HG03280 (cell line): ENCODE measurements at regions not wholly inside any gene's neighbourhood (a gene's known extent, or its start where the extent isn't known, plus 50 kb on each side); places are given as distances from the start of the nearest gene placed in this dataset.
"Not testable (repeated sequence)": the region's sequence is repeated elsewhere in the genome, so short reads cannot be mapped to it uniquely, and the experiment has no call there.

Experiments
- ATAC-seq: cut with Tn5 transposase; IDR thresholded peaks from one replicate; pipeline ENCODE4 v1.9.1; 2021; ENCODE audit warnings: mild to moderate bottlenecking, moderate library complexity; ENCODE audit not compliant: unreplicated experiment

DNA sequence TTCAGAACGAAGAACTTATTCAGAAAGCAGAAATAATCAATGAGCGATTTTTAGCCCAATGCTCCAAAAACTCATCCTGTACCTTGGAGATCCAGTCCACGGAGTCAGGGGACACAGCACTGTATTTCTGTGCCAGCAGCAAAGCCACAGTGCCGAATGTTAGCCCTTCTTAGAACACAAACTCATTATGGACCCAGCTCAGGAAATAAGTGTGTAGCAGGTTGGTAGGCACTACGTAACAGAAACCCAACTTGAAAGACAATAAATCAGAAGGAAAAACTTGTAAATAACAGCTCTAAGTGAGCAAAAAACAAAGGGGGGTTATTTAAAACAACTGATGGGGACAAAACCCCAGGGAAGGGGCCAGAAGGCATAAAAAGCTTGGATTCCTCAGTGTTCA is 112.0 kb upstream of the PRSS1 start:
- no peak for ATAC-seq

DNA sequence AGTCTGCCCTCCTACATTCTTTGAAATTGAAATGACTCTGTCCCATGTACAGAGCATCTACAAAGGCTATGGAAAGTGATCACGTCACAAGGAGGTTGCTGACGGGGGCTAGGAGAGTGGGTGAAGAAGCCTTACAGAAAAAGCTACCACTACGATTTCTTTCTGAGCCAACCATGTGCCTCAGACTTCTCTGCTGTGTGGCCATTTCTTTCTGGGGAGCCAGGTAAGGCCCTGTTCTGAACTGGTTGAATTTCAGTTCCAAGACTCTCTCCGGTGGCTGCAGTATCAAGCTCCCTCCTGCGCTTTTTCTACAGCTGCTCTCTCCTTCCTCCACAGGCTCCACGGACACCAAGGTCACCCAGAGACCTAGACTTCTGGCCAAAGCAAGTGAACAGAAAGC is 112.5 kb upstream of the PRSS1 start:
- no peak for ATAC-seq

- ATAC-seq = not testable (repeated sequence)
Measured at GRCh38 chr7:142636107-142636506, 113.2 kb upstream of the PRSS1 start.

- peak; percentile 96 for ATAC-seq
Measured at GRCh38 chr7:142632271-142633134, 116.8 kb upstream of the PRSS1 start.

GRCh38 chr7:142629588-142630260 is 119.5 kb upstream of the PRSS1 start:
- no peak for ATAC-seq

- no peak for ATAC-seq
Measured at GRCh38 chr7:142628945-142629344, 120.3 kb upstream of the PRSS1 start.

DNA sequence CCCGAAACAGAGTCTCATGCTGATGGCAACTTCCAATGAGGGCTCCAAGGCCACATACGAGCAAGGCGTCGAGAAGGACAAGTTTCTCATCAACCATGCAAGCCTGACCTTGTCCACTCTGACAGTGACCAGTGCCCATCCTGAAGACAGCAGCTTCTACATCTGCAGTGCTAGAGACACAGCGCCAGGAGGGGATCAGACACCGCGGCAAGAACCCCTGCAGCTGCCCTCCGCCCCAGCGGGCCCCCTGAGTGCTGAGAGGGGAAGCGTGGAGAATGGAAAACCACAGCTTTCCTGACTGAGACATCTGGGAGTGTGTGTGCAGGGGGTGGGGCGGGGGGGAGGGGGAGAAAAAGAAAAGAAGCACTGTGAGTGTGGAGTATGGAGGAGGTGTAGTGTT is 122.0 kb upstream of the PRSS1 start:
- ATAC-seq = not testable (repeated sequence)

- peak; percentile 93 for ATAC-seq
Measured at GRCh38 chr7:142626420-142627035, 122.7 kb upstream of the PRSS1 start.

DNA sequence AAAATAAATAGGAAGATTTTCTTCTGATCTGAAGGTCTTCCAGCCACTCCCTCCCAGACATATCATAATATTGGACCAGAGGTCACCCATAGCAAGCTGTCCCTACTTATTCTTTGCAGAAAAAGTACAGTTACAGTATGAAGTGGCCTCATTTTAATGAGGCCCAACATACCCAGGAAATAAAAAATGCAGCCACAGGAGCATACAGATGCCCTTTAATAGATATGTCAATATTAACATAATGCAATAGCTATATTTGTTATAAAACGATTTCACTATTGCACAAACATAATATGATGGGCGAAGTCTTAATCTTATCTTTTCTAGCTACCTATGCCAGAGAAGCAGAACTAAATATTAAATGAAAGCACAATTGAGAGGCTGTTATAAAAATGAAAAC is 124.1 kb upstream of the PRSS1 start:
- not testable (repeated sequence) for ATAC-seq

DNA sequence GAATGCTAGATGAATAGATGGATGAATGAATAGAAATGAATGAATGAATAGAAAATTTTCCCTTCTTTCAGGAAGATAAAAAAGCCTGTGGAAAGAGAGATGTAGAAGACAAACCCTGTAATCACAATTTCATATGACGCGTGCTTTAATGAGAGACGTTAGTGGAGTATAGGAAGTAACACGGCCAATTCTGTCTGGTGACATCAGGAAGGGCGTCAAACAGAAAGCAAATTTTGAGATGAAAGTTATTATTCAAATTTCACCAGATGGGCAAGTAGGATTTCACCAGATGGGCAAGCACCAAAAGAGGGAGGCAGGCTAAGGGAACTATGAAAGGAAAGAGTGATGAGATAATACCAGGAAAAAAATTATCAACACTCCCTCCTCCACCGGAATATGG is 128.9 kb upstream of the PRSS1 start:
- ATAC-seq = no peak

DNA sequence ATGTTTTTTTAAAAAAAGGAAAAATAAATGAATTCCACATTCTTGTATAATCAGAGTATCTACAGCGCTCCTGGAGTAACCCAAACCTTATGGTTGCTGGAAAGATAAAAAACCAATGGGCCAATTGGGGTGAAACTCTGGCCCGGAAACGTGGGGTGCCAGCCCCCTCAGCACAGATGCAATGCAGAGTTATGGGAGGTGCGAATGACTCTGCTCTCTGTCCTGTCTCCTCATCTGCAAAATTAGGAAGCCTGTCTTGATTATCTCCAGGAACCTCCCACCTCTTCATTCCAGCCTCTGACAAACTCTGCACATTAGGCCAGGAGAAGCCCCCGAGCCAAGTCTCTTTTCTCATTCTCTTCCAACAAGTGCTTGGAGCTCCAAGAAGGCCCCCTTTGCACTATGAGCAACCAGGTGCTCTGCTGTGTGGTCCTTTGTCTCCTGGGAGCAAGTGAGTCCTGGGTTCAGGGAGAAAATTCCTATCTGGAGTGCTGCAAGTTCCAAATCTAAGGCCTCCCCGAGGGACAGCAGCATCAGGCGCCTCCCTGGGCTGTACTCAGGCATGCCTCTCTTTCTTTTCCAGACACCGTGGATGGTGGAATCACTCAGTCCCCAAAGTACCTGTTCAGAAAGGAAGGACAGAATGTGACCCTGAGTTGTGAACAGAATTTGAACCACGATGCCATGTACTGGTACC is 130.5 kb upstream of the PRSS1 start:
- no peak for ATAC-seq

GRCh38 chr7:142616842-142617241 is 132.4 kb upstream of the PRSS1 start:
- no peak for ATAC-seq

GRCh38 chr7:142616121-142616643 is 133.1 kb upstream of the PRSS1 start:
- no peak for ATAC-seq

- no peak for ATAC-seq
Measured at GRCh38 chr7:142615508-142615907, 133.8 kb upstream of the PRSS1 start.

DNA sequence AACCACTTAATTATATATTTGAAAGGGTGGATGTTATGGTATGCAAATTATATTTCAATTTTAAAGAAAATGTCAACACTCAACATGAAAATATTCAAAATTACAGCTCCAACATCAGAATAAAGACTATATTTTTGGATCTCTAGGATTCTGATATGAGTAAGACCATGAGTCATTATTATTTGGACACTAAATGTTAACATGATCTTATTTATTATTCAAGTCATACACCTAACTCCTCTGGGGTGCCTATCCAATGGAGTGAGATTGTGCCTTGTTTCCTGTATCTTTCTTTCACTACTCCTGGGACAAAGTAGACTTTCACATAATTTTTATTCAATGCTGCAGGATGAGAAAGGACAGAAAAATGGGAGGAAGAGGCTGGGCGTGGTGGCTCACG is 135.2 kb upstream of the PRSS1 start:
- ATAC-seq = no peak

DNA sequence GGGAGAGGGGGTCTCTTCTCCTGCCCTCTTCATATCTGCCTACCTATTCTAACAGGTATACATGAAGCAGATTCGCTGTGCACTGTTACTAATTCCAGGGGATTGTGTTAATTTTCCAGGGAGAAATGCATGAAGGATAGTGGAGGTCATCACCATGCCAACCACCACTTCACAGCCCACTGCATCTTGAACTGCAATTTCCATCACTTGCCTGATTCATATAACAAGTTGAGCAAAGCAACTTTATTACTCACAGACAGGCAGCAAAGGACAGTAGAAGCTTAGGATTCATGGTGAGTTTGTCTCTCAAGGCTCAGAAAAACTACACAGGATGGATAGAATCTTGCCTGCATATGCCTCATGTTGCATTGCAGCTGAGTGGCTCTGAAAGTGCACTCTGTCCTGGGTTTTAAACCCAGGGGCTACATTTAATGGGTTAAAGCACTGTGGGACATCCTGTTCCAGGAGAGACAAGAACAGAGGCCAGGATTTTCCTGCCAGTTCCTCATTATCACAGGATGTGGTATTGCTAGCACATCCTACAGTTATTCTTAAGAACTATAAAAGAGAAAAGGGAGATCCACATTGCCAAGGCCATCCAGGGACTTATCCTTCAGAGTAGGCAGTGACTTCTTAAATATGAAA is 136.9 kb upstream of the PRSS1 start:
- no peak for ATAC-seq

DNA sequence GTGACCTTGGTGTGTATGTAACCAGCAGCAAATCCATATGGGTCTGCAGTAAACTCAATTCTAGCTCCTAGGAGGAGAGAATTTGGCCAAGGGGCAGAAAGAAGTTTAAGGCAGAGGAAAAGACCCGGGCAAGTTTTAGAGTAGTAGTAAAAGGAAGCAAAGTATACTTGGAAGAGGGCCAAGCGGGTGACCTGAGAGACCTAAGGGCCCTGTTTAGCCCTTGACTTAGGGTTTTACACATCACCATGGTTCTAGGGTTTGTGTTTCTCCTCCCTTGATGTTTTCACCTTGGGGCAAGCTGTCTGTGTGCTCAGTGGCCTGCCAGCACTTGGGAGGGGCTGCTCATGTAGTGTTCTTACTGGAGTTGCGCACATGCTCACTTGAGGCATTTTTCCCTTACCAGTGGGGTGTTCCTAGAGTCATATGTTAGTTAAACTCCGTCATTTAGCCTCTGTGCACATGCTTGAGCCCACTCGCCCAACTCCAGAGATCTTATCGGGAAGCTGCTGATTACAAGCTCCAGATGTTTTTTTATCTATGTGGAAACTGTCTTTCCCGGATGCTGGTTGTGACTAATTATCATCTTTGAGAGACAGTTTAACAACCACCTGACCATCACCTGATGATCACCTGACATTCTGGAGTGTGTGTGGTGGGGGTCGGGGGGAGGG is 137.6 kb upstream of the PRSS1 start:
- ATAC-seq = no peak

- no peak for ATAC-seq
Measured at GRCh38 chr7:142608630-142609428, 140.4 kb upstream of the PRSS1 start.

DNA sequence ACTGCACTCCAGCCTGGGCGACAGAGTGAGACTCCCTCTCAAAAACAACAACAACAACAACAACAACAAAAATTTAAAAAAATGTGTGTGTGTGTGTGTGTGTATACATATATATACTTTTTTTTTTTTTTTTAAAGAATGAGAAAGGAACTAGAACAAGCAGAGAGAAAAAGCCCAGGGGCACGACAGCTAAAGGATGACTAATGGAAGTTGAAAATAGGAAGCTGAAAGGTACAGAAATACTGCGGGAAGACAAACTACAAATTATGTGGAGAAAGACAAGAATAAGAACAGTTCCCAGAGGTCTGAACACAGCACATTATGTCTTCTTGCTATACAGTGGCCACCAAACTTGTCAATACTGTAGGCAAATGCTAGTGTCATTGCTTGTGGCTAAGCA is 141.9 kb upstream of the PRSS1 start:
- no peak for ATAC-seq
